GM12878 (cell line): ENCODE measurements at regions not wholly inside any gene's neighbourhood (a gene's known extent, or its start where the extent isn't known, plus 50 kb on each side); places are given as distances from the start of the nearest gene placed in this dataset.

Source experiments
- ATAC-seq: fragments of 200-7000 bp; cut with Tn5 transposase; 3 replicates; pipeline ENCODE4 v1.9.1; 2020; ENCODE audit warnings: mild to moderate bottlenecking, moderate library complexity
- BruUV-seq: library from RNA; stranded (reverse); fragments of 400-500 nt; replicated peaks from 2 replicates; lab custom pipeline; 2021; lab: Mats Ljungman, UMichigan
- CTCF ChIA-PET: fragments of 300-600 bp; sonication (Branson Sonifier 250); formaldehyde crosslinking; extraction: SDS; loops from one replicate; lab custom pipeline; 2021; ENCODE audit warnings: inconsistent platforms; lab: Yijun Ruan, JAX
- POLR2A ChIA-PET: fragments of 350-600 bp; formaldehyde crosslinking; extraction: SDS; loops from one replicate; lab custom pipeline; 2021; ENCODE audit warnings: inconsistent platforms; lab: Charles Lee
- RAD21 ChIA-PET: fragments of 300-600 bp; sonication (Branson Sonifier 250); formaldehyde crosslinking; loops from one replicate; lab custom pipeline; 2023; ENCODE audit warnings: antibody characterized with exemption; ENCODE audit not compliant: unreplicated experiment; lab: Charles Lee
- SMC1A ChIA-PET: fragments of 300-600 bp; sonication (Branson Sonifier 250); formaldehyde crosslinking; loops from one replicate; lab custom pipeline; 2023; ENCODE audit not compliant: unreplicated experiment, uncharacterized antibody; lab: Charles Lee
- DNase-seq: peaks from one replicate; pipeline ENCODE4 v3.0.0-alpha.2; 2011; ENCODE audit warnings: low read depth, low spot score
- FAIRE-seq: peaks from 3 replicates; lab custom pipeline; 2011; peaks lifted over from hg19 to GRCh38; lab: Jason Lieb, UNC
- H2AFZ ChIP-seq: 2 replicates; pipeline ENCODE4 v1.6.0; 2011; ENCODE audit warnings: low read depth, low read length, control low read depth; ENCODE audit not compliant: control insufficient read depth
- H3K27ac ChIP-seq: 2 replicates; pipeline ENCODE4 v1.5.1; 2011; ENCODE audit warnings: control low read depth; ENCODE audit not compliant: control insufficient read depth, insufficient read depth
- H3K27me3 ChIP-seq, 2 experiments: replicated peaks in 1 of 2; 2 replicates each; pipeline versions ENCODE4 v1.6.0 to v1.6.1; 2011; ENCODE audit warnings: low read length in 1 of 2; ENCODE audit not compliant: control insufficient read depth in 2 of 2, insufficient read depth in 2 of 2
- H3K36me3 ChIP-seq, 2 experiments: 2 replicates each; pipeline ENCODE4 v1.5.1; 2011; ENCODE audit warnings: low read length in 1 of 2; ENCODE audit not compliant: control insufficient read depth in 2 of 2, insufficient read depth in 2 of 2
- H3K4me1 ChIP-seq: 2 replicates; pipeline ENCODE4 v1.6.1; 2011; ENCODE audit warnings: mild to moderate bottlenecking, low read length, moderate library complexity, mixed read lengths; ENCODE audit not compliant: control insufficient read depth, insufficient read depth
- H3K4me2 ChIP-seq: 2 replicates; pipeline ENCODE4 v1.6.0; 2011; ENCODE audit warnings: control low read depth; ENCODE audit not compliant: control insufficient read depth, insufficient read depth
- H3K4me3 ChIP-seq: fragments of 200-600 bp; sonication (generic); 2 replicates; pipeline ENCODE4 v1.5.1; 2016
- H3K79me2 ChIP-seq: 2 replicates; pipeline ENCODE4 v1.6.0; 2011; ENCODE audit warnings: low read length; ENCODE audit not compliant: control insufficient read depth, insufficient read depth
- H3K9ac ChIP-seq: 2 replicates; pipeline ENCODE4 v1.8.0; 2011; ENCODE audit warnings: low read length, control low read depth, mixed read lengths; ENCODE audit not compliant: control insufficient read depth, insufficient read depth
- H3K9me3 ChIP-seq: replicated peaks from 3 replicates; pipeline ENCODE4 v1.5.1; 2011; ENCODE audit warnings: mild to moderate bottlenecking, low read length; ENCODE audit not compliant: control insufficient read depth, insufficient read depth
- H4K20me1 ChIP-seq: 2 replicates; pipeline ENCODE4 v1.6.0; 2011; ENCODE audit not compliant: control insufficient read depth, insufficient read depth
- ASH2L ChIP-seq: fragments of 300-600, 200-600 bp; sonication (generic); IDR thresholded peaks from 2 replicates; pipeline ENCODE4 v1.6.1; 2017; ENCODE audit warnings: low read depth, mild to moderate bottlenecking, borderline replicate concordance
- CBFB ChIP-seq: IDR thresholded peaks from 2 replicates; pipeline ENCODE4 v1.6.1; 2016; ENCODE audit warnings: antibody characterized with exemption, low read depth
- CHD1 ChIP-seq: IDR thresholded peaks from 2 replicates; pipeline ENCODE4 v1.6.1; 2012; ENCODE audit warnings: low read depth, low read length, improper control_type of control experiment
- E2F8 ChIP-seq: fragments of 450-650 bp; IDR thresholded peaks from 2 replicates; pipeline ENCODE4 v1.6.1; 2018; ENCODE audit warnings: mild to moderate bottlenecking, low read depth, moderate library complexity; ENCODE audit not compliant: partially characterized antibody
- EGR1 ChIP-seq, 2 experiments: IDR thresholded peaks; 1 replicate in 1 of 2; 2 replicates in 1 of 2; pipeline ENCODE4 v1.6.1; 2011 to 2012; ENCODE audit warnings: low read depth in 2 of 2, low read length in 2 of 2, borderline replicate concordance in 1 of 2, mild to moderate bottlenecking in 1 of 2, moderate library complexity in 1 of 2
- EZH2 ChIP-seq: IDR thresholded peaks from 2 replicates; pipeline ENCODE4 v1.6.1; 2012; ENCODE audit warnings: low read depth, mild to moderate bottlenecking, control low read depth, inconsistent platforms, low read length, borderline replicate concordance; ENCODE audit not compliant: control insufficient read depth
- IRF4 ChIP-seq: IDR thresholded peaks from 2 replicates; pipeline ENCODE4 v1.6.1; 2011; ENCODE audit warnings: low read depth, low read length
- JUNB ChIP-seq: IDR thresholded peaks from 2 replicates; pipeline ENCODE4 v1.6.1; 2016; ENCODE audit warnings: antibody characterized with exemption, mild to moderate bottlenecking
- PAX8 ChIP-seq: fragments of 450-650 bp; IDR thresholded peaks from 2 replicates; pipeline ENCODE4 v1.6.1; 2017; ENCODE audit warnings: mild to moderate bottlenecking, moderate library complexity
- POLR2AphosphoS5 ChIP-seq: IDR thresholded peaks from 2 replicates; pipeline ENCODE4 v1.6.1; 2011; ENCODE audit warnings: mild to moderate bottlenecking, low read length, inconsistent platforms
- WGBS: methylation state at CpG from one replicate; pipeline ENCODE4 v1.1.6; 2016; ENCODE audit warnings: low lambda C conversion rate; ENCODE audit not compliant: insufficient replicate concordance, insufficient coverage; ENCODE audit errors: missing lambda C conversion rate; 5-methylcytosine and 5-hydroxymethylcytosine counted together
- in situ Hi-C: fragments of 300-500 bp; cut with MboI; formaldehyde crosslinking; loops from 9 replicates; pipeline ENCODE4 v1.14.3; 2018; ENCODE audit warnings: mixed read lengths
- intact Hi-C: fragments of 100-400 bp; cut with micrococcal nuclease; formaldehyde crosslinking; loops from one replicate; pipeline ENCODE4 v1.14.2; 2022; ENCODE audit not compliant: unreplicated experiment

- H3K4me2 ChIP-seq: no peak overlapping the region
- H3K4me3 ChIP-seq: no peak overlapping the region
- H3K36me3 ChIP-seq: no peaks in the 10 kb centered on the region
- intact Hi-C loops (no loop called here), in situ Hi-C loops (no loop called here)
- FAIRE-seq (no peak), ATAC-seq (no peak), DNase-seq (no peak)
- H3K9me3 ChIP-seq: no peaks in the 10 kb centered on the region
- no peak overlapping the region for H3K9ac ChIP-seq
- H3K27ac ChIP-seq: no peak overlapping the region
- no TSS peak for BruUV-seq
- ChIA-PET SMC1A (interaction anchor here (1.4 kb wide), 1 partner anchor 210 kb away, joined by 3 read pairs; no protein-coding TSS in a partner anchor), POLR2A (no interaction called here), CTCF (no interaction called here), RAD21 (no interaction called here)
- H3K4me1 ChIP-seq: no peaks in the 10 kb centered on the region
- H3K27me3 ChIP-seq: no peaks in the 10 kb centered on the region
- H2AFZ ChIP-seq: no peak overlapping the region
- WGBS: 23% methylated on average over 3 of the region's 3 CpGs
- H3K79me2 ChIP-seq: no peaks in the 10 kb centered on the region
- H4K20me1 ChIP-seq: no peaks in the 10 kb centered on the region
- TF ChIP-seq EGR1 (IDR thresholded peaks at IDR 0.05; ENCODE audit: borderline replicate concordance in 1 of 2, low read depth in 2 of 2, low read length in 2 of 2): no peak
- no peak for TF ChIP-seq IRF4
- no peak for TF ChIP-seq CHD1
- TF ChIP-seq JUNB: no peak
- TF ChIP-seq PAX8: no peak
- TF ChIP-seq E2F8: no peak
- no peak for TF ChIP-seq POLR2AphosphoS5
- TF ChIP-seq ASH2L: no peak
- no peak for TF ChIP-seq CBFB
- no peak for TF ChIP-seq EZH2
Observed at GRCh38 chr2:78686625-78687153, 338.8 kb upstream of the REG3G start.
